ENCODE measurements at regions not wholly inside any gene's neighbourhood (a gene's known extent, or its start where the extent isn't known, plus 50 kb on each side); places are given as distances from the start of the nearest gene placed in this dataset.

DNA sequence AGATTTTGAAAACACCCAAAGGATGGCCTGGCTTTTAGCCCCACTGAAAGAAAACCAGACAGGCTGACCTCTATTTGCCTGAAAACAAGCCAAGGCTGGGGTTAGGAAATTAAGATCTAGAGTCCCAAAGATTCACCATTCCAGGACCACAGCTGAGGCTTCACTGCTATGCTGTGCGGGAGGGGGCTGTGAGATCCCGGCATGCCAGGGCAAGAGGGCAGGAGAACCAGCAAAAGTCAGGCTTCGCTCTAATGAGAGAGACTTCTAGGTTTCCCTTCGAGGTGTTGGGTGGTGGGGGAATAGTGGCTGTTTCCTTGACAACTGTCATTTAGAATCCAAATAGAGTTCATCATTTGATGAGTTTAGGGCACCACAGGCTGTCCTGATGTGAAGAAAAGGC lies 152.9 kb upstream of the NFIB start:
- no peak for TF ChIP-seq ZNF274 (IDR thresholded peaks at IDR 0.05; ENCODE audit: low read depth, low read length)
- no peak for TF ChIP-seq YY1 (IDR thresholded peaks at IDR 0.05; ENCODE audit: insufficient read depth, insufficient read length)

Measured in NT2/D1 (cell line).